Upper lobe of right lung (tissue), 1 donor: ENCODE measurements at regions not wholly inside any gene's neighbourhood (a gene's known extent, or its start where the extent isn't known, plus 50 kb on each side); places are given as distances from the start of the nearest gene placed in this dataset.
"Not testable (repeated sequence)": the region's sequence is repeated elsewhere in the genome, so short reads cannot be mapped to it uniquely, and the experiment has no call there.

Experiments used
- ATAC-seq: fragments of 200-7000 bp; cut with Tn5 transposase; one replicate; pipeline ENCODE4 v1.9.1; 2020; ENCODE audit warnings: mild to moderate bottlenecking, moderate library complexity
- DNase-seq: peaks from one replicate; pipeline ENCODE4 v3.0.0-alpha.2; 2020
- H3K27ac ChIP-seq: fragments of 200-600 bp; one replicate; pipeline ENCODE4 v1.8.0; 2022
- H3K27me3 ChIP-seq: fragments of 200-600 bp; one replicate; pipeline ENCODE4 v1.8.0; 2022; ENCODE audit warnings: mild to moderate bottlenecking
- H3K36me3 ChIP-seq: fragments of 200-600 bp; one replicate; pipeline ENCODE4 v1.8.0; 2022
- H3K4me1 ChIP-seq: fragments of 200-600 bp; one replicate; pipeline ENCODE4 v1.8.0; 2022
- H3K4me3 ChIP-seq: fragments of 200-600 bp; one replicate; pipeline ENCODE4 v1.8.0; 2022; ENCODE audit warnings: mild to moderate bottlenecking
- H3K9me3 ChIP-seq: fragments of 200-600 bp; one replicate; pipeline ENCODE4 v1.8.0; 2022
- CTCF ChIP-seq: fragments of 200-600 bp; IDR thresholded peaks from one replicate; pipeline ENCODE4 v1.8.0; 2022; ENCODE audit warnings: antibody characterized with exemption
- intact Hi-C: fragments of 100-400 bp; cut with DNase I; formaldehyde crosslinking; loops from one replicate; pipeline ENCODE4 v1.11.0; 2022
- donor health status: DM: no; HTN: yes; CAD: no; lungs with severe emphysema.

DNA sequence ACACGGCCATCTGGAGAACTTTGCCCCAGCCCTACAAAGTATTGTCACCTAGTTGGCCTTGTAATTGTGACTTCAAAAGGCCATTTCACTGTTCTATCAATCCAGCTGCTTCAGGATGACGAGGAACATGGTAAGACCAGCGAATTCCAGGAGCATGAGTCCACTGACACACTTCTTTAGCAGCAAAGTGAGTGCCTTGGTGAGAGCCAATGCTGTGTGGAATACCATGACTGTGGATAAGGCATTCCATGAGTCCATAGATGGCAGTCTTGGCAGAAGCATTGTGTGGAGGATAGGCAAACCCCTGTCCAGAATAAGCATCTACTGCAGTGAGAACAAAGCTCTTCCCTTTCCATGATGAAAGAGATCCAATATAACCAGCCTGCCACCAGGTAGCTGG is 1009.1 kb upstream of the USP15 start:
- no peak for ATAC-seq
- Histone ChIP-seq H3K36me3 (no peaks in the 10 kb centered on the region), H3K4me1 (no peaks in the 10 kb centered on the region), H3K4me3 (no peak overlapping the region), H3K9me3 (no peaks in the 10 kb centered on the region), H3K27ac (no peak overlapping the region), H3K27me3 (no peaks in the 10 kb centered on the region)
- no peak for TF ChIP-seq CTCF
- DNase-seq = no peak
- intact Hi-C loops = no loop called here

DNA sequence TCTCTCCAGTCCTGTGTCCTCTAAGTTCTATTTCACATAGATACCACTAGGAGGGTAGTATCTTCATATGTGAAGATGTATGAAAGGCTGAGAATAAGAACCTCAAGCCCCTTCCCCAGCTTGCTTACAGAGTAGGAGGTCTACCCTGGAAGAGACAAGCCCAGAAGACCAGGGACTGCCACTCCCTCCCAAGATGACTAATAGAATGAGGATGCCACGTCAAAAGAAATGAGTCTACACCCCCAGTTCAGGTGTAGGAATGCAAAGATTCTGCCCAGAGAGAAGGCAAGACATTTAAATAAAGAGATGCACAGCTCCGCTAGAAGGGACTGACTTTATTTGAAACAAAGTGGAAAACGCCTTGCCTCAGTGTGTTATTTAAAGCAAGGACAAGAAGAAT is 1006.0 kb upstream of the USP15 start:
- DNase-seq (no peak), ATAC-seq (no peak)
- Histone ChIP-seq H3K4me1 (no peaks in the 10 kb centered on the region), H3K4me3 (no peak overlapping the region), H3K9me3 (no peaks in the 10 kb centered on the region), H3K27me3 (no peaks in the 10 kb centered on the region), H3K36me3 (no peaks in the 10 kb centered on the region), H3K27ac (no peak overlapping the region)
- intact Hi-C loops = no loop called here
- TF ChIP-seq CTCF = no peak

DNA sequence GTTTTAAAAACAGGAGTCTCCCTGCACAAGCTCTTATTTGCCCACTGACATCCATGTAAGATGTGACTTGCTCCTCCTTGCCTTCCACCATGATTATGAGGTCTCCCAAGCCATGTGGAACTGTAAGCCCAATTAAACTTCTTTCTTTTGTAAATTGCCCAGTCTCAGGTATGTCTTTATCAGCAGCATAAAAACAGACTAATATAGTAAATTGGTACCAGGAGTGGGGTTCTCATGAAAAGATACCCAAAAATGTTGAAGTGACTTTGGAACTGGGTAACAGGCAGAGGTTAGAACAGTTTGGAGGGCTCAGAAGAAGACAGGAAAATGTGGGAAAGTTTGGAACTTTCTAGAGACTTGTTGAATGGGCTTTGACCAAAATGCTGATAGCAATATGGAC is 995.9 kb upstream of the USP15 start:
- peaks cover 13% of the 10 kb centered on the region for H3K9me3 ChIP-seq
- H3K36me3 ChIP-seq, H3K4me1 ChIP-seq, DNase-seq, ATAC-seq, H3K27me3 ChIP-seq, H3K4me3 ChIP-seq, intact Hi-C loops, H3K27ac ChIP-seq: not testable (repeated sequence)

- H3K4me1 ChIP-seq = no peaks in the 10 kb centered on the region
- no peaks in the 10 kb centered on the region for H3K27me3 ChIP-seq
- no peaks in the 10 kb centered on the region for H3K36me3 ChIP-seq
- TF ChIP-seq CTCF = no peak
- H3K27ac ChIP-seq = no peak overlapping the region
- no peak overlapping the region for H3K4me3 ChIP-seq
- intact Hi-C loops = no loop called here
- H3K9me3 ChIP-seq = peaks cover 13% of the 10 kb centered on the region
- ATAC-seq (no peak), DNase-seq (no peak)
Measured at GRCh38 chr12:61267474-61267873, 992.7 kb upstream of the USP15 start.

DNA sequence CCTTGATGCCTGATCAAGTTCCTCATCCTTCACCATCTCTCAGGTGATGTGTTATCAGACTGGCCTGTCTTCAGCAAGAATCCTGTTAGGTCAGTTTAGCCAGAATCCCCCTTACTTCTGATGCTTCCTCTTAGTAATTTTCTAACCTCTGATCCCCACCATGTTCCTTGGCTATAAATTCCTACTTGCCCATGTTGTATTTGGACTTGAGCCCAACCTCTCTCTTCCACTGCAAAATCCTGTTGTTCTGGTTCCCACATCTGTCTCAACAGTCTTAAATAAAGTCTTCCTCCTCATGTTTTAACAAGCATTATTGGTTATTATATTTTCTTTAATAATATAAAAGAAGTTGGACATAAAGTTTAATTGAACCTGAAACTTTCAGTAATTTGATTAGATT is 987.8 kb upstream of the USP15 start:
- intact Hi-C loops = no loop called here
- H3K4me1 ChIP-seq = no peaks in the 10 kb centered on the region

GRCh38 chr12:61282790-61283575 is 977.2 kb upstream of the USP15 start:
- Histone ChIP-seq H3K4me3 (no peak overlapping the region), H3K27ac (no peak overlapping the region), H3K36me3 (no peaks in the 10 kb centered on the region), H3K4me1 (no peaks in the 10 kb centered on the region), H3K9me3 (peaks cover 13% of the 10 kb centered on the region), H3K27me3 (no peaks in the 10 kb centered on the region)
- no peak for DNase-seq
- TF ChIP-seq CTCF = no peak
- no peak for ATAC-seq
- intact Hi-C loops = no loop called here

More for the DNA sequence above, 987.8 kb upstream of the USP15 start:
- no peaks in the 10 kb centered on the region for H3K36me3 ChIP-seq
- H3K27me3 ChIP-seq = no peaks in the 10 kb centered on the region
- H3K4me3 ChIP-seq = no peak overlapping the region
- ATAC-seq (no peak), DNase-seq (no peak)
- no peak for TF ChIP-seq CTCF
- H3K9me3 ChIP-seq = no peaks in the 10 kb centered on the region
- no peak overlapping the region for H3K27ac ChIP-seq
